ENCODE measurements at regions not wholly inside any gene's neighbourhood (a gene's known extent, or its start where the extent isn't known, plus 50 kb on each side); places are given as distances from the start of the nearest gene placed in this dataset.
"Not testable (repeated sequence)": the region's sequence is repeated elsewhere in the genome, so short reads cannot be mapped to it uniquely, and the experiment has no call there.

GRCh38 chr4:63269156-63269555, 1140.1 kb downstream of the TECRL start:
- H3K4me1 Mint-ChIP-seq (ENCODE audit: low read depth) = no peaks in the 10 kb centered on the region
- no peak overlapping the region for H3K4me3 Mint-ChIP-seq
- intact Hi-C loops (cut with micrococcal nuclease) = no loop called here
- H3K9me3 Mint-ChIP-seq = no peaks in the 10 kb centered on the region
- no peaks in the 10 kb centered on the region for H3K36me3 Mint-ChIP-seq (ENCODE audit: low read depth)
- H3K27me3 Mint-ChIP-seq = no peaks in the 10 kb centered on the region
- no peak overlapping the region for H3K27ac Mint-ChIP-seq

GRCh38 chr4:63233671-63234070, 1175.6 kb downstream of the TECRL start:
- intact Hi-C loops (cut with micrococcal nuclease) = no loop called here
- H3K4me3 Mint-ChIP-seq = no peak overlapping the region
- no peaks in the 10 kb centered on the region for H3K36me3 Mint-ChIP-seq (ENCODE audit: low read depth)
- H3K27me3 Mint-ChIP-seq = no peaks in the 10 kb centered on the region
- H3K9me3 Mint-ChIP-seq = no peaks in the 10 kb centered on the region
- H3K4me1 Mint-ChIP-seq (ENCODE audit: low read depth) = no peaks in the 10 kb centered on the region
- H3K27ac Mint-ChIP-seq = no peak overlapping the region

- Mint-ChIP-seq H3K9me3 (no peaks in the 10 kb centered on the region), H3K4me3 (no peak overlapping the region), H3K27me3 (no peaks in the 10 kb centered on the region), H3K36me3 (ENCODE audit: low read depth) (no peaks in the 10 kb centered on the region), H3K27ac (no peak overlapping the region), H3K4me1 (ENCODE audit: low read depth) (no peaks in the 10 kb centered on the region)
- intact Hi-C loops (cut with micrococcal nuclease) = no loop called here
Measured at GRCh38 chr4:63232058-63232457, 1177.2 kb downstream of the TECRL start.

- Mint-ChIP-seq H3K9me3 (peaks cover 18% of the 10 kb centered on the region), H3K27me3 (no peaks in the 10 kb centered on the region), H3K4me1 (ENCODE audit: low read depth) (no peaks in the 10 kb centered on the region), H3K36me3 (ENCODE audit: low read depth) (no peaks in the 10 kb centered on the region), H3K4me3 (no peak overlapping the region), H3K27ac (no peak overlapping the region)
- intact Hi-C loops (cut with micrococcal nuclease) = no loop called here
Measured at GRCh38 chr4:63226229-63226628, 1183.0 kb downstream of the TECRL start.

GRCh38 chr4:63222466-63222865, 1186.8 kb downstream of the TECRL start:
- intact Hi-C loops (cut with micrococcal nuclease) = no loop called here
- Mint-ChIP-seq H3K36me3 (ENCODE audit: low read depth) (no peaks in the 10 kb centered on the region), H3K4me3 (no peak overlapping the region), H3K27ac (no peak overlapping the region), H3K27me3 (no peaks in the 10 kb centered on the region), H3K9me3 (peaks cover 43% of the 10 kb centered on the region), H3K4me1 (ENCODE audit: low read depth) (no peaks in the 10 kb centered on the region)

DNA sequence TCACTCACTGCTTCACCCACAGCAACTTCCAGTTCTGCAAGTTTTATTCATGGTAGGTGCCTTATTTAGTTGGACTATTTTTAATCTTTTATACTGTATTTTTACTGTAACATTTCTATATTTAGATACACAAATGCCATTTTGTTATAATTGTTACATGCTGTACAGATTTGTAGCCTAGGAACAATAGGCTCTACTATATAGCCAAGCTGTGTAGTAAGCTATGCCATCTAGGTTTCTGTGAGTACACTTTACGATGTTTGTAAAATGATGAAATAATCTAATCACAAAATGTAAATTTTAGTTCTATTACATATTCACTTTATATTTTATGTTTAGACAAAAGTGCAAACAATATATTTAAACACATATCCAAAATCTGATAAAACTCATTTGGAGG, 1187.8 kb downstream of the TECRL start:
- Mint-ChIP-seq H3K36me3 (ENCODE audit: low read depth) (no peaks in the 10 kb centered on the region), H3K27ac (no peak overlapping the region), H3K9me3 (peaks cover 53% of the 10 kb centered on the region), H3K27me3 (no peaks in the 10 kb centered on the region), H3K4me3 (no peak overlapping the region), H3K4me1 (ENCODE audit: low read depth) (no peaks in the 10 kb centered on the region)
- intact Hi-C loops (cut with micrococcal nuclease) = no loop called here

GRCh38 chr4:63218856-63219255, 1190.4 kb downstream of the TECRL start:
- intact Hi-C loops (cut with micrococcal nuclease) = no loop called here
- Mint-ChIP-seq H3K27me3 (no peaks in the 10 kb centered on the region), H3K9me3 (peaks cover 40% of the 10 kb centered on the region), H3K36me3 (ENCODE audit: low read depth) (no peaks in the 10 kb centered on the region), H3K4me1 (ENCODE audit: low read depth) (no peaks in the 10 kb centered on the region), H3K4me3 (no peak overlapping the region), H3K27ac (no peak overlapping the region)

- Mint-ChIP-seq H3K27ac (no peak overlapping the region), H3K4me1 (ENCODE audit: low read depth) (no peaks in the 10 kb centered on the region), H3K36me3 (ENCODE audit: low read depth) (no peaks in the 10 kb centered on the region), H3K9me3 (peaks cover 32% of the 10 kb centered on the region), H3K4me3 (no peak overlapping the region), H3K27me3 (no peaks in the 10 kb centered on the region)
- intact Hi-C loops (cut with micrococcal nuclease) = no loop called here
Measured at GRCh38 chr4:63214076-63214475, 1195.2 kb downstream of the TECRL start.

- Mint-ChIP-seq H3K27ac (no peak overlapping the region), H3K9me3 (peaks cover 23% of the 10 kb centered on the region), H3K4me3 (no peak overlapping the region), H3K27me3 (no peaks in the 10 kb centered on the region), H3K4me1 (ENCODE audit: low read depth) (no peaks in the 10 kb centered on the region), H3K36me3 (ENCODE audit: low read depth) (no peaks in the 10 kb centered on the region)
- intact Hi-C loops (cut with micrococcal nuclease) = no loop called here
Measured at GRCh38 chr4:63211776-63212479, 1197.3 kb downstream of the TECRL start.

- Mint-ChIP-seq H3K27ac (no peak overlapping the region), H3K36me3 (ENCODE audit: low read depth) (no peaks in the 10 kb centered on the region), H3K4me3 (no peak overlapping the region), H3K27me3 (no peaks in the 10 kb centered on the region), H3K4me1 (ENCODE audit: low read depth) (no peaks in the 10 kb centered on the region), H3K9me3 (peaks cover 17% of the 10 kb centered on the region)
- intact Hi-C loops (cut with micrococcal nuclease) = no loop called here
Measured at GRCh38 chr4:63211375-63211774, 1197.9 kb downstream of the TECRL start.

GRCh38 chr4:63193029-63193428, 1216.2 kb downstream of the TECRL start:
- intact Hi-C loops (cut with micrococcal nuclease); H3K4me1 Mint-ChIP-seq (ENCODE audit: low read depth); H3K27me3 Mint-ChIP-seq: not testable (repeated sequence)

GRCh38 chr4:63171341-63171740, 1237.9 kb downstream of the TECRL start:
- intact Hi-C loops (cut with micrococcal nuclease) = no loop called here
- peaks cover 15% of the 10 kb centered on the region for H3K9me3 Mint-ChIP-seq
- H3K27ac Mint-ChIP-seq = no peak overlapping the region
- no peak overlapping the region for H3K4me3 Mint-ChIP-seq
- no peaks in the 10 kb centered on the region for H3K27me3 Mint-ChIP-seq
- no peaks in the 10 kb centered on the region for H3K4me1 Mint-ChIP-seq (ENCODE audit: low read depth)
- H3K36me3 Mint-ChIP-seq (ENCODE audit: low read depth) = no peaks in the 10 kb centered on the region

More at GRCh38 chr4:63193029-63193428, 1216.2 kb downstream of the TECRL start:
- not testable (repeated sequence) for H3K27ac Mint-ChIP-seq; H3K4me3 Mint-ChIP-seq; H3K36me3 Mint-ChIP-seq (ENCODE audit: low read depth)
- H3K9me3 Mint-ChIP-seq = peaks cover 32% of the 10 kb centered on the region

- H3K27ac Mint-ChIP-seq = no peak overlapping the region
- no peaks in the 10 kb centered on the region for H3K27me3 Mint-ChIP-seq
- intact Hi-C loops (cut with micrococcal nuclease) = no loop called here
- H3K9me3 Mint-ChIP-seq = peaks cover 19% of the 10 kb centered on the region
- H3K36me3 Mint-ChIP-seq (ENCODE audit: low read depth) = no peaks in the 10 kb centered on the region
- H3K4me1 Mint-ChIP-seq (ENCODE audit: low read depth) = no peaks in the 10 kb centered on the region
- H3K4me3 Mint-ChIP-seq = no peak overlapping the region
Measured at GRCh38 chr4:63170923-63171322, 1238.3 kb downstream of the TECRL start.

- intact Hi-C loops (cut with micrococcal nuclease) = no loop called here
- Mint-ChIP-seq H3K36me3 (ENCODE audit: low read depth) (no peaks in the 10 kb centered on the region), H3K4me3 (no peak overlapping the region), H3K4me1 (ENCODE audit: low read depth) (no peaks in the 10 kb centered on the region), H3K9me3 (peaks cover 30% of the 10 kb centered on the region), H3K27ac (no peak overlapping the region), H3K27me3 (no peaks in the 10 kb centered on the region)
Measured at GRCh38 chr4:63169836-63170235, 1239.4 kb downstream of the TECRL start.

- H3K9me3 Mint-ChIP-seq = peaks cover 65% of the 10 kb centered on the region
- H3K36me3 Mint-ChIP-seq (ENCODE audit: low read depth) = no peaks in the 10 kb centered on the region
- no peak overlapping the region for H3K4me3 Mint-ChIP-seq
- no peaks in the 10 kb centered on the region for H3K4me1 Mint-ChIP-seq (ENCODE audit: low read depth)
- intact Hi-C loops (cut with micrococcal nuclease) = no loop called here
- H3K27me3 Mint-ChIP-seq = no peaks in the 10 kb centered on the region
- H3K27ac Mint-ChIP-seq = no peak overlapping the region
Measured at GRCh38 chr4:63155561-63155960, 1253.7 kb downstream of the TECRL start.
